Muscle layer of duodenum (tissue), 2 donors: ENCODE measurements at regions not wholly inside any gene's neighbourhood (a gene's known extent, or its start where the extent isn't known, plus 50 kb on each side); places are given as distances from the start of the nearest gene placed in this dataset.

Experiments used
- H3K27ac ChIP-seq: one replicate; pipeline ENCODE4 v1.7.0; 2013; ENCODE audit warnings: mild to moderate bottlenecking, low read length
- H3K27me3 ChIP-seq: one replicate; pipeline ENCODE4 v1.7.0; 2013; ENCODE audit warnings: low read depth, mild to moderate bottlenecking, control low read depth, low read length
- H3K36me3 ChIP-seq, 2 donors: one replicate each; pipeline ENCODE4 v1.7.0; 2013; ENCODE audit warnings: low read length in 2 of 2, control low read depth in 1 of 2, mild to moderate bottlenecking in 1 of 2; ENCODE audit not compliant: insufficient read depth in 2 of 2, control insufficient read depth in 1 of 2
- H3K4me1 ChIP-seq, 2 donors: one replicate each; pipeline ENCODE4 v1.7.0; 2013; ENCODE audit warnings: low read length in 2 of 2, mild to moderate bottlenecking in 2 of 2, control low read depth in 1 of 2, moderate library complexity in 1 of 2; ENCODE audit not compliant: insufficient read depth in 2 of 2, control insufficient read depth in 1 of 2
- H3K4me3 ChIP-seq, 2 donors: one replicate each; pipeline ENCODE4 v1.7.0; 2013; ENCODE audit warnings: low read length in 2 of 2, low read depth in 1 of 2, mild to moderate bottlenecking in 1 of 2
- H3K9me3 ChIP-seq, 2 donors: one replicate each; pipeline ENCODE4 v1.7.0; 2013; ENCODE audit warnings: low read length in 2 of 2, control low read depth in 1 of 2, mild to moderate bottlenecking in 1 of 2; ENCODE audit not compliant: control insufficient read depth in 1 of 2
- donor health status: healthy.

DNA sequence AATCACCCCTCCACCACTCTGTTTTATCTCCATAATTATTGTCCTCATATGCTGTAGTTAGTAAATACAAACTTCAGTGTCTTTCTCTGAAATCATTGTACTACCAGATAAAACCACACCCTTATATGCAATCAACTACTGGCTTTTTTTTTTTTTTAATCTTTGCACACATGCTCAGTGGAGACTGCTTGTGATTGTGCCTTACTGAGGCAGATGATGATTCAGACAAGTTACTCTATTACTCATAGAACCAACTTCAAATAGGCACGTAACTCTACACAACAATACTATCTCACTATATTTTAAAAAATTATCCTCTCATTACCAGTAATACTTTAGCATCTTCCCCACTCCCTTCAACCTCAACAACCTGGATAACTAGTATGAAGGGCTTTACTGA lies 1278.4 kb upstream of the PIK3C3 start:
- H3K36me3 ChIP-seq = no peaks in the 10 kb centered on the region

DNA sequence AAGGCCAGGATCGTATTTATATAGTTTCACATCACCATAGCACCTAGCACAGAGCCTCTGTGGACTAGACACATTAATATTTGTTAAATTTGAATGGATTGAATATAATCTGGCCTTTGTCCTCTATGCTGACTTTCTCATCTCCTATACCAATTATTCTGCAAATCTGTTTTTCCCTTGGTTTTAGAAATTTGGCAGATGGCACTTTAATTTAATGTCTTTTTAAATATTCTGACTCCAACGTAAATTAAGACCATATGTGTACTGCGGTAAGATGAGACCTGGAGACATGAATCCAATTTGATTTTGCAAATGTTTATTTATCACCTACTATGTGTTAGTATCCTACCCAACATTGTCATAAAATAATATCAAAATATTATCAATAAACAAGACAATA lies 1281.9 kb upstream of the PIK3C3 start:
- Histone ChIP-seq H3K36me3 (no peaks in the 10 kb centered on the region), H3K27me3 (no peaks in the 10 kb centered on the region), H3K9me3 (no peaks in the 10 kb centered on the region), H3K4me1 (no peaks in the 10 kb centered on the region), H3K27ac (no peak overlapping the region), H3K4me3 (no peak overlapping the region)

More for the DNA sequence above, 1278.4 kb upstream of the PIK3C3 start:
- Histone ChIP-seq H3K4me1 (no peaks in the 10 kb centered on the region), H3K27ac (no peak overlapping the region), H3K4me3 (no peak overlapping the region), H3K27me3 (no peaks in the 10 kb centered on the region), H3K9me3 (no peaks in the 10 kb centered on the region)

DNA sequence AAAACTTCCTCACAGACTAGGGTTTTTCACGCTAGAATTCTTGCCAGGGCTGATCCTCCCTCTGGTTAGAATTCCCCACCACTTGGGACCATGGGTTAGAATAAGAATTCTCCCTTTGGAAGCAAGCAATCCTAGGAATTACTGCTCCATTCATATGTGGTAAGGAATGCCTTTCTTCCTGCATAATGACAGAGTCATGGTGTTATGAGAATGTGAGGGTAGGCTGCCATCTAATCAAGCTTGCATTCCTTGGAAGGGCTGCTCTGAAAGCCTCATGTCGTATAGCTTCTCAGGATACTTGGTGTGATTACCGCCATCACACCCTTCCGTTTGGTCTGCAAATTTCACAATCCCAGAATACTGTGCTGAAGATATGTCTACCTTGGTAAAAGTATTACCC lies 1282.4 kb upstream of the PIK3C3 start:
- H3K27me3 ChIP-seq = no peaks in the 10 kb centered on the region
- H3K4me3 ChIP-seq = no peak overlapping the region
- H3K27ac ChIP-seq = no peak overlapping the region
- no peaks in the 10 kb centered on the region for H3K36me3 ChIP-seq
- H3K4me1 ChIP-seq = no peaks in the 10 kb centered on the region
- no peaks in the 10 kb centered on the region for H3K9me3 ChIP-seq

DNA sequence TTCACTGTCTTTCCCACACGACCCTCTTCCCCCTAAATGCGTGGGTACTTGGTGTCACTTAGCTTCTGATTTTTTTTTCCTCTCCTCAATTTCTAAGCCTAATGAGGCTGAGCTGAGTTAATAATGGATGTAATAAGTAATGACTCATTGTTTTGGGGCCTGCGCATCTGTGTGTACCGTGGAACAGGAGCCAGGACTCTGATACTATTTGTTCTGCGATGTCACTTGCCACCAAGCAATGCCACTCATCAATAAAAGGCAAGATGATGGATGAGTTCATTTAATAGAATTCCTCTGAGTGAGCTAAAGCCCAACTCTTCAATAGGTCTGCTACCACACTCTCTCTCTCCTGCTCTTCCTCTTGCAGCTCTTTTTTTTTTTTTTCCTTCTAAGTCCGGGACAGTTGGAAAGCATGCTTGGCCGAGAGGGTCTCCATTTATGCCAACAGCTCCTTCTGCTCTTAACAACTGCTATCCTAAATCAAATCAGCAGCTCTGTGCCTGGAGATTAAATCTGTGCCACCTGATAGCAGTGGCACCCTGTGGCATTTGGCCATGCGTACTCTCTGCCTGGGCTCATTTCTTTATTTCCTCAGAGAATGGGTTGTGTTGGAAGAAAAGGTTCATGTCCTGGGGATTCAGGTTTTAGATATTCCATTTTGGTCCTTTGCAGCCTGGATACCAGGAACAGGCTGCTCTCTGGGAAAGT lies 1284.2 kb upstream of the PIK3C3 start:
- H3K9me3 ChIP-seq = no peaks in the 10 kb centered on the region
- H3K4me1 ChIP-seq = no peaks in the 10 kb centered on the region
- H3K27ac ChIP-seq = no peak overlapping the region
- H3K27me3 ChIP-seq = no peaks in the 10 kb centered on the region
- H3K36me3 ChIP-seq = no peaks in the 10 kb centered on the region
- H3K4me3 ChIP-seq = no peak overlapping the region

DNA sequence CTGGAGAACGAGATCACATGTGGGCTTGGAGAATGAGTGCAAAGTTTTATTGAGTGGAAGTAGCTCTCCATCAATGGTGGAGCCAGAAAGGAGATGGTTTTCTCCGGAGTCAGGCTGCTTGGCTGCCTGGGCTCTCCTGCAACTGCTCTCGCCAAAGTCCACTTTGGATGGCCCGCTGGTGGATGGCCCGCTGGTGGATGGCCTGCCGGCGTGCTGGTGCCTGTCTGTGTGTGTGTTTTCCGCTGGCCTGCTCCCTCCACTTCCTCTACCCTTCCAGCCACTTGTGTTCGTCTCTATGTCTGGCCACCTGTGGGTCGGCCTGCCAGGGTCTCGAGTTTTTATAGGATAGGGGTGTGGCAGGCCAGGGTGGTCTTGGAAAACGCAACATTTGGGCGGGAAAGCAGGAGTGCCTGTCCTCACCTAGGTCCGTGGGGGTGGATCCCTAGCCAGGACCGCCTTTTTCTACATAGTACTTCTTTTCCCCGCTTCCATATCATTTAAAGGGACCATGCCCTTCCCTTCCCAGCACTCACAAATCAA lies 1292.1 kb upstream of the PIK3C3 start:
- Histone ChIP-seq H3K36me3 (no peaks in the 10 kb centered on the region), H3K4me3 (no peak overlapping the region), H3K9me3 (no peaks in the 10 kb centered on the region), H3K27ac (no peak overlapping the region), H3K27me3 (no peaks in the 10 kb centered on the region), H3K4me1 (no peaks in the 10 kb centered on the region)

DNA sequence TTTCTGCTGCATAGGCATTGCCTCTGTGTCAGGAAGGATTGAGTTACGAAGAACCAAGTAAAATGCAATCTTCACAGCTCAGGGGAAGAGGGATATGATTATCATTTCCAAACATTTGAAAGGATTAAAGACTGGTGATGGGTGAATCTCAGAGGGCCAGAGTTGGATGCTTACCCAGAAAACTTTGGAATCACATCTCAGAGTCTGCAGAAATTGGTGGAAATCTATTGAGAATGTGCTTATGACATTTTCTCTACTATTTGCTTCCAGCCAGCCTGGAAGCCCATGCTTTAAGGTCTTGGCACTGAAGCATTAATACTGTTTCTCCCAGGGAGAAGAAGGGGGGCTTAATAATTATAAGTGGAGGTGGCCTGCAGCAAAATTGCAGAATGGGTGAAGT lies 1301.4 kb upstream of the PIK3C3 start:
- Histone ChIP-seq H3K36me3 (no peaks in the 10 kb centered on the region), H3K4me1 (no peaks in the 10 kb centered on the region), H3K9me3 (peaks cover 2% of the 10 kb centered on the region in 2 donors), H3K4me3 (no peak overlapping the region), H3K27me3 (no peaks in the 10 kb centered on the region), H3K27ac (no peak overlapping the region)

DNA sequence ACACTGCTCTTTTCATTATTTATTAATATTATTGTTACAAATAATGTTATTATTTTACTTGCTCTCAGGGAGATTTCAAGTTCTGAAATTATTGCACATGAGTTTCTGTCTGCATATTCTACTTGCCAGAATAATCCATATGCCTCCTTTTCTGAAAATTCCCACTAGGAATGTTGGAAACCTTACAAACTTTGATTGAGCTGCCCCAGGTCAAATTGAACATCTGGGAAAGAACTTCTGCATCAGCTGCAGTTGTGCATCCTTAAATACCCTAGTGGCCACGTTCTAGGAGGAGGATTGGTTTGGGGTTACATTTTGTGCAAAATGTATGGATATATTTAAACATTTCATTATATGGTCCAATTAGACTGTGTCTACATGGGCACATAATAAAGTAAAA lies 1302.7 kb upstream of the PIK3C3 start:
- Histone ChIP-seq H3K4me1 (no peaks in the 10 kb centered on the region), H3K27me3 (no peaks in the 10 kb centered on the region), H3K27ac (no peak overlapping the region), H3K9me3 (no peaks in the 10 kb centered on the region), H3K36me3 (no peaks in the 10 kb centered on the region), H3K4me3 (no peak overlapping the region)

DNA sequence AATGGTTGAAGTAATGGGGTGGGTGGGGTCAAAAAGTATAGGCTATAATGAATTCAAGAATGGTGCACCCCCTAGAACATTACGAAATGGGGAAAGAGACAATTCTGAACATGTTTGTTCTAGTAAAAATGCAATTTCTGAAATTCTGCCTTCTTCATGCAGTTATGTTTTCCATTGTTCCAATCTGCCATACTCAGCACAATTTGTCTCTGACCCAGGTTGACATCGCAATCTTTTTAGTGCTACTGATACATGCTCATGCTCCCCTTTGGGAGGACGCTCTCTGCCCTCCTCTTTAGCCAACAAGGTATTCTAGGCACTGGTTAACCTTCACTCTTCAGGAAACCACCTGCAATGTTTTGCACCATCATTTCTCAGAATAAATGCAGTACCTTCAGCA lies 1303.9 kb upstream of the PIK3C3 start:
- no peak overlapping the region for H3K4me3 ChIP-seq
- no peaks in the 10 kb centered on the region for H3K4me1 ChIP-seq
- H3K27ac ChIP-seq = no peak overlapping the region
- H3K9me3 ChIP-seq = no peaks in the 10 kb centered on the region
- no peaks in the 10 kb centered on the region for H3K27me3 ChIP-seq
- no peaks in the 10 kb centered on the region for H3K36me3 ChIP-seq

DNA sequence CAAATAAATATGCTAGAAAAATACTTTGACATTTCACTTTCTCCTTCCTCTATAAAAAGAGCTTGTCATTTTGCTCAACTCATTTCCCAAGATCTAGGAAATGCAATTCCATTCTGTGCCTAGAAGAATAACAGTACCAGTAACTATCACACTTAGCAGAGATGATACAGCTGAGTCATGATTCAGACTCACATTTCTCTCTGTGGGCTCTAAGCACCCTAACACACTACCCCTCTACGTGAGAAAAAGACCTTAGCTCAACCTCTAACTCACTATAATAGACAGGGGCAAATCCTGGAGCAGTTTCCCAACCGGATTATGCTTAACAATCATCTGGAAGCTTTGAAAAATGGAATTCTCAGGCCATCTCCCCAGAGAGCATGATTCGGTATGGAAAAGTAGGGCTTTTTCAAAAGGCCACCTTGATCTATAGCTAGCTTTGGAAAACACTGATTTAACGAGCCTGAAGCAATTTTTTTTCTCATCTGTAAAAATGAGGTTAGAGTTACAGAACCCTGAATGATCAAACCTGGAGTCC lies 1312.3 kb upstream of the PIK3C3 start:
- Histone ChIP-seq H3K9me3 (no peaks in the 10 kb centered on the region), H3K36me3 (no peaks in the 10 kb centered on the region), H3K27me3 (no peaks in the 10 kb centered on the region), H3K4me3 (no peak overlapping the region), H3K4me1 (no peaks in the 10 kb centered on the region), H3K27ac (no peak overlapping the region)

DNA sequence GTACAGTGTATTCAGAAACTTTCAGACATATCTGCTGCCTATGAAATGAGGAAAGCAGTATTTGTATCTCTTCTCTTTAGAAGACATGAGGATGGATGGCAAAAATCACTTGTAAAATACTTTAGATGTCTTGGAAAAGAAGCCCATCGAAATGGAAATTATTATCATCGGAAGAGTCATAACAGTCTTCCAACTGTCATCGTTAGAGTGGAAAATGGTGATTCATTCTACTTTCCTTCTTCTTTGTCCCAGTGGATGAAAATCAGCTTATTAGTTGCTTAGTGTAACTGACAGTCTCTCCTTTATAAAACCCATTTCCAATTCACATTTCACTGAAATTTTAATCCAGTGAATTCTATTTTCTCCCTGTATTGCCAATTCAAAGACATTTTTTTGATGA lies 1323.7 kb upstream of the PIK3C3 start:
- no peaks in the 10 kb centered on the region for H3K27me3 ChIP-seq

DNA sequence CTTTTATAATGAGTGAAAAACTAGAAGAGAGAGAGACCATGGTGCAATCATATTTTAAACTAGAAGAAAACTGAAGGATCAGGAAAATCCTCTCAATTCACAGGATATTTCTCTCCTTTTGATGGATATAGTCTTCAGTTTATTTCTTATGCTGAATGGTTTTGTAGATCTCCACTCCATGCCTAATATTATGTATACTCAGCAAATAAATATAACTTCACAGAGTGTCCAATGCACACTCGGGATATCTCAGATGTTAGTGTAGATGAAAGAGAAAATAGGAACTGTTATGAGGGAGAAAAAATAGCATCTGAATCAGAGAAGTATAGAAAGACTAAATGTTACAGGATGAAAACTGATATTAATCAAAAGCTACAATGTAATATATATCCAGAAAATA lies 1324.5 kb upstream of the PIK3C3 start:
- Histone ChIP-seq H3K27me3 (no peaks in the 10 kb centered on the region), H3K36me3 (no peaks in the 10 kb centered on the region), H3K27ac (no peak overlapping the region), H3K4me3 (no peak overlapping the region), H3K4me1 (no peaks in the 10 kb centered on the region), H3K9me3 (no peaks in the 10 kb centered on the region)

More for the DNA sequence above, 1323.7 kb upstream of the PIK3C3 start:
- H3K27ac ChIP-seq = no peak overlapping the region
- H3K4me1 ChIP-seq = no peaks in the 10 kb centered on the region
- H3K9me3 ChIP-seq = no peaks in the 10 kb centered on the region
- H3K36me3 ChIP-seq = no peaks in the 10 kb centered on the region
- H3K4me3 ChIP-seq = no peak overlapping the region

DNA sequence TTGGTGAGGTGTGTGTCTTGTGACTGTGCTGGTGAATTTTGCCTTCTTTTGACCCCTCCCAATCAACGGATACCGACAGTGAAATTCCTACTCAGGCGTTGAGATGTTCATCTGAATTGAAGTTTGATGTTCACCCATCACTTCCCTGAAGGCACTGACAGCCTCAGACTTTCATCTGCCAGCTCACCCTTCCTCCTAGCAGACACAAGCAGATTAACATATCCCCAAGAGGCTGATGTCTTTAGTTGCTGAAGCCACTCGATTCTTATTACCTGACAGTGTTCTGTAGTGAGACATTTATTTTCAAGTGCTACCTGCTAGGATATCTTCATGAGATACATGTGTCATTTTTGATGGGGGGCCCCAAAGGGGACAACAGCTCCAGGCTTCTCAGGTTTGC lies 1330.1 kb upstream of the PIK3C3 start:
- Histone ChIP-seq H3K27ac (no peak overlapping the region), H3K36me3 (no peaks in the 10 kb centered on the region)

More for the DNA sequence above, 1330.1 kb upstream of the PIK3C3 start:
- Histone ChIP-seq H3K4me3 (no peak overlapping the region), H3K9me3 (no peaks in the 10 kb centered on the region), H3K27me3 (no peaks in the 10 kb centered on the region), H3K4me1 (no peaks in the 10 kb centered on the region)
